IPS DF 4.7 (cell line): ENCODE measurements at regions not wholly inside any gene's neighbourhood (a gene's known extent, or its start where the extent isn't known, plus 50 kb on each side); places are given as distances from the start of the nearest gene placed in this dataset.

ENCODE experiments used
- DNase-seq: peaks from one replicate; pipeline ENCODE4 v3.0.0-alpha.2; 2013; ENCODE audit warnings: low spot score; ENCODE audit errors: extremely low read depth

DNA sequence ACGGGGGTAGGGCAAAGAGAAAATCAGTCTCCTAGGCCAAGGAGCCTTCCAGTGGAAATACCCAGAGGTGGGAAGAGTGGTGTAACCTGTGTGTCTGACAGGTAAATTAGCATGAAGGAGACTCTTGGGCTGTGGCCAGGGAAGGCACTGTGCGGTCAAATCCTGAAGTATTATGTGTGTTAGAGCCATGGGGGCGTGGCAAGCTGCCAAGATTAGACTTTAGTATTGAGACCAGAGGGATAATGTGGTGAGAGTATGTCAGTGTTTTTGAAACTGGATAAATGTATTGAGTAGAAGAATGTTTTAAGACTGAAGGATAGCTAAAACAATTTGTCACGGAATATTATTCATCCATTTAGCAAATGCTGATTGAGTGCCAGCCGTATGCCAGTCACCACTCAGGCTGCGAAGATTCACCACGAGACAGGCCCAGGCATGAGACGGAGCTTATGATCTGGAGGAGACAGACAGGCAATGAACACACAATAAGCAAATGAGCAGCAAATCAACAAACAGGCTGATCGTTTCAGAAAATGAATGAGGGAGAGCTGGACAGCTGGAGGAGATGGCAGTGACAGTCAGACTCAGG lies 445.9 kb downstream of the MCTP2 start:
- DNase-seq = no peak

DNA sequence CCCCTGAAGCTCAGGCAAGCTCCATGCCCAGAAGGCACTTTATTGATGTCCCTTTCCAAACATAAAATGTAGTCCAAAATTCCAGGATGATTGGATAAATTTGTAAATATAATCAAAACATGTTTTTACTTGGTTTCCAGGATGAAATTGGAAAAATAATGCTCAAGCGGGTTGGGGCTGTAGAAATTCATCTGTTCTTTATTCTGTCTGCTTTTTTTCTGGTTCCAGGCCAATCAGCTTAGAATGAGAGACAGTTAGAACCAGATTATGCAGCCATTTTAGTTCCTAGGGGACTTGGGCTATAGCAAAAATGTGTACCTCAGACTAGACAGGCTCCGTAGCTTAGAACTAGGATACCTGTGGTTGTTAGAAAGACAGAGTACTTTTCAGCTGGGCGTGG lies 450.8 kb downstream of the MCTP2 start:
- no peak for DNase-seq

DNA sequence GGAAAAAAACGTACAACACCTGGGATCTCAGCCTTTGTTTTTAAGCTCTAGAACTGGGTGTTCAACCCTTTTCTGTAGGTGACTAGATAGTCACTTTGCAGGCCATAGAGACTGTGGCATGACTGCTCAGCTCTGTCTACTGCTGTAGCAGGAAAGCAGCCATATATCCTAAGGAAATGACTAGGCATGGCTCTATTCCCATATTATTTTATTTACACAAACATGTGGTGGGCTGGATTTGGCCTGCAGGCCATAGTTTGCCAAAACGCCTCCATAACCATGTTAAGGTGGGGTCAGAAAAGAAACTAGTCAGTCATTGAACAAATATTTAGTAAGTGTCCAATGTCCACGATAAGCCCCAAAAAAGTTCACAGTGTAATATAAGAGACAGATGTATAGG lies 452.5 kb downstream of the MCTP2 start:
- no peak for DNase-seq

DNA sequence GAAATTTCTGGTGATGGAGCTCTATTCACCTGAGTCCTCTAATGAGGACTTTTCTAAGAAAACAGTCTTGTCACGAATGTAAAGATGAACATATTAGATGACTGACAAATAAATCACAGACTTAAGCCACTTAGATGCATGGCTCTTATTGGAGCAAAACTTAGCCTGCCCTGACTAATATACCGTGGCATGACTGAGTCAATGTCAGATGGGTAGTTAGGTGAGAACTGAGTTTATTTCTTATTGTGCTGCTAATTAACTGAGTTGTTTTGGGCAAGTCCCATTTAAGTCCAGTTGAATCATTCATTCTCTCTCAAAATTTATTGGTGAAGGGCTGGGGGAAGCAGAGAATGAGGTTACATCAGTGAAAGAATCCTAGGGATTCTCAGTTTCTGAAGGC lies 459.8 kb downstream of the MCTP2 start:
- no peak for DNase-seq

DNA sequence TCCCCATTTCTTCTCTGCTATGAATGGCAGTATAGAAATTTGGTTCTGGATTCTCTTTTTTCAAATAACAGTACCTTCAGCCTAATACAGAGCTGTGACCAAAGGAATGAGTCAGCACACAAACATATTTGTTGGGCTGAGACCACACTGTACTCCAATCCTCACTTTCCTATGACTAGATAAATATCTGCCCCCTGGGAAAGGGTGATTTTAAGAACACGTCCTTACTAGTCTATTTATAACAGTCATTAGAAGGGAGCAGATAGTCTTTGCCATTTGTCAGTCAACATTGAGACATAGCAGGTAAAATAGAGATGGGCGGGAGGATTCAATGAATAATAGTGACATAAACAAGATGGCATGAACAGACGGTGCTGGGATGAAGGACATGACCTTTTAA lies 461.3 kb downstream of the MCTP2 start:
- DNase-seq = no peak

DNA sequence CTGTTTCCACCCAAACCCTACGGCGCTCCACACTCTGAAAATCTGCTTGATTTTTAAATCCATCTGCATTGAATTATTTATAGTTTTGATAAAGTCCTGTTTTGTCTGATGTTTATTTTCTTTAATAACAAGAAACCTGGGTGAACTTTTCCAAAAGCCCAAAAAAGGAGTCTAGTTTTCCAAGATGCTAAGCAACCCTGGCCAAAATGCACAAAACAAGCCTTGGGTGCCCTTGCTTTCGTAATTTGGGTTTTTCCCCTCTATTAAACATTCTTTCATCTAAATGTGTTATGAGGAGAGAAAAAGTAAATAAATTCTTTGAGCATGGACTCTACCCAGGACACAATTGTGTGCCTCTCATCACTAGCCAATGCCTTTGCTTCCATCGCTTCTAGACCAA lies 468.9 kb downstream of the MCTP2 start:
- no peak for DNase-seq

DNA sequence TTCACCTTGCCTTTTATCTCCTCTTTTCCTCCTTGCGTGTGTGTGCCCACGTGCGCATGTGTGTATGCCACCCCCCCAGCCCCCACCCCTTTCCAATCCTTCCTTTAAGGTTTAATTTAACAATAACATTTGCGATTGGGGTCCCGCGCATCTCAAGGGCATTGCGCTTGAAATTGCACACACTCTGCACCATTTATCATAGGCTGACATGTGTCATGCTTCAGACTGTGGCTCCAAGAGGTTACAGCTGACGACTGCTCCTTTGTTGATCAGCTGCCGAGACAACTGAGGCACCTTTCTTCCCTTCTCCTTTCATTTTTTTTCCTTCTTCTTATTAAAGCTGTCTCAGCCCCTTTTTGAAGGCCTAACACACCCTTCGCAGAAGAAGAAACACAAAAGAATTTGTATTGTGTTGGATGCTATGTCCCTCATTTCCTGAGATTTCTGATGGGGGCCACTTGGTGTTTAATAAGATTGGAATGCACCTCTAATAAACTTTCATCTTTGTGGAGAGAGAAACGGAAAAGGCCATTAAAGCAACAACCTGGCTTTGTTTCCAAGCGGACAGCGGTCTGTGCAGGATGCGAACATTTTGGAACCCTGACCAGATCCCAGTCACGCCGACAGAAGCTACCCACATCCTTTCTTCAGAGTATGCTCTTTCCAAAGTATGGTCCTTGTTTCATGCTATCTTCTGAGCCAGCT lies 470.1 kb downstream of the MCTP2 start:
- no peak for DNase-seq

DNA sequence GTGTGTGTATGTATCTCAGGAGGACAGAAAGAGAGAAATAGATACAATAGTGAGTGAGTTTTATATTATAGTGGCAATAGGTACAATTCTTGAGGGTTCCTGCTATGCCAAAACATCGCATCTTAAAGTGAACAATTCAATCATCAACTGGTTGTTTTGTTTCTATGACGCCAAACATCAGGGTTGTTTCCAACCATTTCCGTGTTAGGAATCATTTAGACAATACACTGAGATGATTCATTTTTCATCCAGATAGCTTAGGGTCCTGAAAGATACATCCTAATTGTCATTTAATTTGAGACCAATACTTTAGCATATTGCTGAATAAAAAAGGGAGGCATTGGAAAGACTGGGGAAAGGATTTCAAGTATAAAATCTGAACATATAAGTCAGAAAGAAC lies 472.2 kb downstream of the MCTP2 start:
- no peak for DNase-seq

DNA sequence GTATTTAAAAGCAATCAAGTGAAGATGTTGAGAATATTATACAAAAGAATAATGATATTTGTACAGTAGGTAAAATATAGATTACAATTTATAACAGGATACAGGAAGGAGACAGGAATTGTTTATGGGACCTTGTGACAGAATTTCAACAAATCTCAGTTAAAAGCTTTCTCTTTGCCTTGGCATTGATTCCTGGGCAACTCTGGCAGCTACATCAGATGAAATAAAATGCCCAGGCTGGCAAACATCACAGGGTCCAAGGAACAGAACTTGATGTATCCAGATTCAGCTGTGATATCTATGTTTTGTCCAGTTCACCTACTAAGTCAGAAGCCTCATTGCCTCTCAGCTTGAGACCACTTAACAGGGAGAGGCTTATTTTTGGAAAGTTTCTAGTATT lies 473.1 kb downstream of the MCTP2 start:
- DNase-seq = no peak

DNA sequence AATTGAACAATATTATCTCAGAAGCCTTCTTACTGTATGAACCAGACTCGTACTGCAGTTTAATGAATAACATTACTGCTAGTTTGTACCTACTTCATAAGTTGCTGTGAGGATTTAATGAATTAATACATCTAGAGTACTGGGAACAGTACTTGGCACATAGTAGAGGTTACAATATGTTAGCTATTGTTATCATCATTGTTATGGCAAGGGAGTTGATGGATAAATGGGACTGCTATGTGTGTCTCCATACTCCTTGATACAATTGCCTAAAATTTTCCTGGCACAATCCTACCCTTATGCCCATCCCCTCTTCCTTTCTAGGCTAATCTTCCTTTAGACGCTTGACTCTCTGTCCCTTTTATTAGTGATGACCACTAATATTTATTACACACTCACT lies 473.6 kb downstream of the MCTP2 start:
- DNase-seq = no peak

DNA sequence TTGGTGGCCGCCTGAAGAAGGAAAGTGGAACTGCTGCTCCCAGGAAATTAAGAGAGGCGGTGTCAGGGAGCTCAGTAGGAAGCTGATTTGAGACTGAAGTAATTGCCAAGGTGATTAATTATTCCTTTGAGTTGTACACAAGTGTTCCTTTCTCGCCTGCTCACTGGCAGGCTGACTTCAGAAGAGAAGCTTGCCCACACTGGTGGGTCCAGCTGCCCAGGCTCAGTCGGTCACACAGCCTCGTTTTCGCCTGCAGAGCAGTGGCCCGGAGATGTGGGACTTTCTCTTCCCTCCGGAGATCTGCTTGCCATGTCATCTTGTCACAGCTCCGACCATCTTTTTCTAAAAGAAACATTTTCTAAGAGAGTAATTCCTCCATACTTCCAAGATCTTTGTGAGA lies 478.0 kb downstream of the MCTP2 start:
- DNase-seq = no peak

DNA sequence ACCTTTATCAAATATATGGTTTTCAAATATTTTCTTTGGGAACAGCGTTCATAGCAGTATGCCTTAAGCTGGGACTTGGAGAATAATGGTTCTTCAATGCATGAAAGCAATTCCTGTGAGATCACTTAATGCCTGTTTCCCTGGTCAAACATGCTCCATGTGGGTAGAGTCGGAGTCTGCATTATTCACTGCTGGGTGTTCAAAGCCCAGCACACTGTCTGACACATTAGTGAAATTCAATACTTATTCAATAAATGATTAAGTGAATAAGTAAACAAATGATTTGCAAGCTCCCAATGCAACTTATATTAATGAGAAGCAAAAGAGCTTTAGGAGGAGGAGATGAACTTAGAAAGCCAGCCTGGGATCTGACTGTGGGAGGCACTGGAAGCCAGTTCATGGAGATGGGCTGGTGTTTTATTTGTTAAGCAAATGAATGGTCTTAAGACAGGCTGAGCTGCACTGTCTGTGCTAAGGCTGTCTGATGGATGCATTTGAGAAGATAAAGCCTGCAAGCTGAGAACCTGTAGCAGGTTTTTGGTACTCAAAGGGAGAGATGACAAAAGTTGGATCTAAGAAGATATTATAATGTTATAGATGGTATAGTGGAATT lies 490.8 kb downstream of the MCTP2 start:
- peak; percentile 22 for DNase-seq

DNA sequence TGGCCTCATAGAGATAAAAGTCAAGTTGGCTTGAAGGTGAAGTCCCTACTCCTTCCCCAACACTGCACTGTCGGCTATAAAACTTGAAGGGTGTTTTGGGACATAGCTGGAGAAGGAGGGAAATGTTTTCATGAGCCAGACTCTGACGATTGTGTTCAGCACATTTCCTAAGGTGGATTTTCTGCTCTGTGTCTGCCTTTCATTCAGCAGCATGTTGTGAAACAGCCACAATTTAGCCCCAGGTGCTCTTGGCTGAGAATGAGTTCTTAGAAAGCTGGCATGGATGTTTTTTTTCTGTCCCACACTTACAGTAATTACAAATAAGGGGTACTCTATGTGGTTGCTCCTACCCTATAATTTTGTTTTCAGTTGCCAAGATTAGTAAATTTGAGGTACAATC lies 492.4 kb downstream of the MCTP2 start:
- no peak for DNase-seq

DNA sequence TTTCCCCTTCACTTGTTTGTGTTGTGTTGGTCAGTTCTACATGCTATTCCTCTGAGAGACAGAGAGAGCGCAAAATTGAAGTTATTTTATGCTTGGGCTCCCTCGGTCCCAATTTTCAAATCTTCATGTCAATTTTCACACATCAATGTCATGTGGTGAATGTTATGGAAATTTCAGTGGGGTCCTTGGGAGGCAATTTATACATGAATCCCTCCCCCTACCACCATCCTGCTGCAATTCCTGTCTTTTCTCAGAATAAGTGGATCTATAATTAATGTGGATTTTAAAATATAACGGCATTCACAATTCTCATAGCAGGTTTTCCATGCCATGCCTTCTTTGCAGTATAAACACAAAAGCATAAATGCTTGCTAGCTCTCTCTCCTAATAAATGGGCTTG lies 499.9 kb downstream of the MCTP2 start:
- no peak for DNase-seq

DNA sequence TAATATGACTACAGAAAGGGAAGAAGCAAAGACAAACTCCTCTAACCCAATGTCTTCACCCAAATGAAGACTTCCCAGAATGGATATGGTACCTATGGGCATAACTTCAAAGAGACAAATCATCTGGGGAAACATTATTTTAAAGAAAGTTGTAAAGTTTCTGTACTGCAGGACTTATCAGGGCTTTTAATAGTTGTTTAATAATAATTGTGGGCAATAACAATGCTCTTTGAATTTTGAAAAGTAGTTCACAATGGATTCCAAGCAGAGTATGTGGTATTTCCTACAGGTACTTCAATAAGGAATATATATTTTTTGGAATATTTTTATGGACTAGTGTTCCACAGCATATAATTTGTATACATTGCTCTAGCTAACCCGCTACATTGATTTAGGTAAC lies 503.1 kb downstream of the MCTP2 start:
- no peak for DNase-seq

DNA sequence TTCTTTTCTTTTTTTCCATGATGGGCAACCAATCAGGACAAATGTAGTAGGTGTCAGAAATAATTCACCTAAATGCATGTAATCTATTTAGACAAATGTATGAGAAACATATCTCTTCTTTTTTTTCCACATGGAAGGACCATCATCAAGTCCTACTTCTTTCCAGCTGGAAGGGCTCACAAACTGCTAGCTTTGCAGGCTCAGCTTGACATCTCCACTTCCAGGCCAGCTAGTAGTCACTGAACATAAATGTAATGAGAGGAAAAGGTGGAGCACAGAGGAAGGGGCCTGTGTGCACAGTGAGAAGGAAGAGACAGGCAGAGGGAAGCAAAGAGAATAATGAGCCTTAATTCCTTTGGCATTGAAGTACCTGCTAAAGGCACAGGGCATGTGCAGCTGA lies 504.9 kb downstream of the MCTP2 start:
- no peak for DNase-seq

DNA sequence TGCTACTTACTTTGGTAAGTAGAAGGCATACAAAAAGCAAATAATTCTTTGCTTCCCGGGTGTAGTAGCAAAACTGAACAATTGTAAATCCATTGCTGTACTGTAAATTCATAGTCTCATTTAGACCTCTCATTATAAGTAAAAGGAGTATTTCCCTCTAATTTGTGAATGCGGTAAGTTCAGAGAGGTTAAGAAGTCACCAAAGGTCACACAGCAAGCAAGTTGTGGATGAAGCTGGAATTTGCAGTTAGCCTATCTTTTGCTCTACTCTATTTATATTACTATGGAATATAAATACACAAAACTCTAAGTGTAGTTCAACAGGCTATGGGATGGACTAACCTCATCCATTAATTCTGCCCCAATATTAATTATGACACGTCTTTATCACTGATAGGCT lies 508.3 kb downstream of the MCTP2 start:
- no peak for DNase-seq

DNA sequence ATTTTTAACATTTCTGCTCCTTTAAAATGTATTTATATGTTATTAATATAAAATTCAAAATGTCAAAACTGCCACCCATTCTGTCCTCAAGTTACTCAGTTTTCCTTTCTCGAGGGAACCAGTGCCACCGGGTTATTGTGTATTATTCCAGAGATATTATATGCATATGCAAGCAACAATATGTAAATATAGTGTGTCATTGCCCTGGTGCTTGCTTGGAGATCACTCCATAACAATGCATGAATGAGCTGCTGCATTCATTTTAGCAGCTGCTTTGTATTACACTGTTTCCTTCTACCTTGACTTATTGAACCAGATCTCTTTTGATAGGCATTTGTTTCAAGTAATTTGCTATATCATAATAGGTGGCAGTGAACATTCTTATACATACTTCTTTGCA lies 509.1 kb downstream of the MCTP2 start:
- no peak for DNase-seq

DNA sequence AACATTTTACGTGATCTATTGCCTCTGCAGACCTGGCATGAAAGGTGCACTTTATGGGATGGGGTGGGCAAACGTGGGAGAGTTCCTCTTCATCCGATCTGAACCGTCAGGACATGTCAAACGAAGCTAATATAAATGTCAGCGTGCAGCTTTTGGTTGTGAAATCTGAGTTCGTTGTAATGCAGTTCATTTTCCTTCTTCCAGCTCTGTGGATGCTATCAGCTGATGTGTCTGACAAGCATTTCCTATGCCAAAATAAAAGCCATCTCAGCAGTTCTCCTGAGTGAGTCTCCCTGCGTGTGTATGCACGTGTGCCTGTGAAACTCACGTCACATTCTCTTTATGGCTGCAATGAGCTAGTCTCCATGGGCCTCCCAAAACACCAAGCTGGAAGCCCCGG lies 512.3 kb downstream of the MCTP2 start:
- DNase-seq = no peak

DNA sequence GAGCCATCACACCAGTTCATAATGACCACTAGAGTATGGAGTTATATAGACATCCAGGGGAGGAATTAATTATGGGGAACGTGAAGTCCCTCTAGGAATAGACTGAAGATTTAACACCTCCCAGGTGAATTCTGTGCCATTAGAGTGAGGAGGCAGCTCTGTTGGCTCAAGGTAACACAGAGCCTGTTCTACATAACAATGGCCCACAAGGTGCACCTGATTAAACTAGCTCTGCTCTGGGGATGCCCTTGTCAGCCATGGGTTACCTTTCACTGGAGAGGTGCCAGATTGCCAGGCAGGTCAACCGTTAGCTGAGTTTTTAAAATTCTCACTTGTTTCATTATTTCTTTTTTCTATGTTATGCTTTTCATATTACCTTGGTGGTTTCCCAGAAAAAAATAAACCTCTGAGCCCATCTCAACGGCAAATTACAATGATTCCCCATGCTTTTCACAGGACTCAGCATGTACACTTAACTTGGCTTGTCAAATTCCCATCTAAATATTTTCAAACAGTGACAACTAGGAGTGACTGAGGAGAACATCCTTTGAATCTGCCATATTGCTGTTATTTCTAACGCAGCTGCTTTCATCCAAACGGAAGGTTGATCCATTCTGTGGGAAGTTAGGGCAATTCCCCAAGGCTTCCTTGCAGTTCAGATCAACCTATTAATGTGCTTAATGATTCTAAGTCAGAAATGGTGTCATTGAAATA lies 512.9 kb downstream of the MCTP2 start:
- DNase-seq = no peak

DNA sequence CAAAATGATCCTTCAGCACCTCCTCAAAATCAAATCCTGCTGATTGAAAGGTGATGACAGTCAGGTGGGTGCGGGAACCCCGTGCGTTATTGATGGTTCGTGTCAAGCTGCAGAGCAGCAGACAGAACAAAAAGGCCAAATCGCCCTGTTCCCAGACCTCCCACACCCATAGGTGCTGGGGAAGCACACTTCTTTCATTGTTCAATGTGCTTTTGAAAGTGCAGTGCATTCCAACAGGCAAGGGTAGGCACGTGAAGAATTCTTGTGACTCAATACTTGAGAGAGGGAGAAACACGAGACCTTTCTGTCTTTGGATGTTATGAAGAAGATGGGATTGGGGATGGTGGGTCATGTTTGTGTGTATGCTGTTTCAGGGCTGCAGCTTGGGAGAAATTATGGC lies 514.0 kb downstream of the MCTP2 start:
- DNase-seq = no peak

DNA sequence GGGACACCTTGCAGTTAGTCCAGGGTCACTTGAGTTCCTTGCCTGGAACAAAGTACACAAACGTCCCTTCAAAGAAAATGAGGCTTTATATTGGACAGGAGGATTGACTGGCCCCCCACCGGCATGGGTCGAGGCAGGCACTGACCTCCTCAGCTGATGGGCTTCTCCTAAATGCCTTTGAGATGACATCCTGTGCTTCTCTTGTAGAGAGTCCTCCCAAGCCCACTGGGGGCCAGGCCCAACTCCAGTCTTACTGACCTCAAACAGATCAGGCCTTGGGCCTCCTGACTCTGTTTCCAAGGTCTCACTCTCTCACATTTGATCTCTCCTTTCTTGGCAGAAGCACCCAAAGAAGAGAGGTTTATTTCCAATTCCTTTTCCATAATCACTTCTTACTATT lies 516.1 kb downstream of the MCTP2 start:
- no peak for DNase-seq
